Upper lobe of right lung (tissue), 1 donor: ENCODE measurements at regions not wholly inside any gene's neighbourhood (a gene's known extent, or its start where the extent isn't known, plus 50 kb on each side); places are given as distances from the start of the nearest gene placed in this dataset.

Experiments used
- ATAC-seq: fragments of 200-7000 bp; cut with Tn5 transposase; one replicate; pipeline ENCODE4 v1.9.1; 2020; ENCODE audit warnings: mild to moderate bottlenecking, moderate library complexity
- DNase-seq: peaks from one replicate; pipeline ENCODE4 v3.0.0-alpha.2; 2020
- H3K27ac ChIP-seq: fragments of 200-600 bp; one replicate; pipeline ENCODE4 v1.8.0; 2022
- H3K27me3 ChIP-seq: fragments of 200-600 bp; one replicate; pipeline ENCODE4 v1.8.0; 2022; ENCODE audit warnings: mild to moderate bottlenecking
- H3K36me3 ChIP-seq: fragments of 200-600 bp; one replicate; pipeline ENCODE4 v1.8.0; 2022
- H3K4me1 ChIP-seq: fragments of 200-600 bp; one replicate; pipeline ENCODE4 v1.8.0; 2022
- H3K4me3 ChIP-seq: fragments of 200-600 bp; one replicate; pipeline ENCODE4 v1.8.0; 2022; ENCODE audit warnings: mild to moderate bottlenecking
- H3K9me3 ChIP-seq: fragments of 200-600 bp; one replicate; pipeline ENCODE4 v1.8.0; 2022
- intact Hi-C: fragments of 100-400 bp; cut with DNase I; formaldehyde crosslinking; loops from one replicate; pipeline ENCODE4 v1.11.0; 2022
- TF ChIP-seq, protein P1 (sequence below): fragments of 200-600 bp; IDR thresholded peaks from one replicate; pipeline ENCODE4 v1.8.0; 2022; ENCODE audit warnings: antibody characterized with exemption
- donor health status: DM: no; HTN: yes; CAD: no; lungs with severe emphysema.

DNA sequence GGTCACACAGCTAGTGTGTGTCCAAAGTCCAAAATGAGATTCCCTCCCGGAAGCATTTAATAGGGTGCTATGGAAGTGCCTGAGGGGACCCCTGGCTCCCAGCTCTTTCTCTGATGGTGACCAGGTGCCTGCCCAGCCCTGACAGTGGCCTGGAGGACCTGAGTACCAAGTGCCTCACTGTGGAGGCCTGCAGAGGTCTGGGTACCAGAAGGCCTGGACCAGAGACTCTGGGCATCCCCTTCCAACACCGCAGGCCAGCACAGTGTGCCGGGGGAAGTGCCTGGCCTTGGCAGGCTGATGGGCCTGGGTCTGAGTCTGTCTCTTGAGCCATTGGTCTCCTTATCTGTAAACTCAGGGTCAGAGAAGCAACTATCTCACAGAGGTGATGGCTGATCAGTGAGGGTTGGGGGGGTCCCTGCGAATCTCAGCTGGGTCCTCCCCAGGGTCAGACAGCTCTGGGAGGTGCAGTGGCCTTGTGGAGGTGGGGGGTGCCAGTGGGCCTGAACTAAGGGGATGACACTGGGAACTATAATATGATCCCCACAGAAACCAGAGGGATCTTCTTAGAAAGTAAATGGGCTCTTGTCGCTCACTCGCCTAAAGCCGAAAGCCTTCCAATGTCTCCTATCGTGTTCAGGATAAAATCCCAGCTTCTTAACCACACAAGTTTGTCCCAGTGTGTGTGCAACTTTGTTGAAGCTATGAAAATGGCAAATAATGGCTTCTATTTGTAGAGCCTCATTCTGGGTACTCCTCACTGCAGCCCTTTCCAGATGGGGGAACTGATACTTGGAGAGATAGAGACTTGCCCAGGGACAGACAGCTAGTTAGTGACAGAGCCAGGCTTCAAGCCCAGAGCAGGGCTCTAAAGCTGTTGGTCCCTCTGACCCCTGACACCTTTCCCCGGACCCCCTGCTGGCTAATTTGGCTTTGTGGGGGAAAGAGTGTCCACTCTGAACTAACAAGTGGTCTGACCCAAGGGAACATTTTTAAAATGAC lies 225.1 kb downstream of the TFCP2L1 start:
- TF ChIP-seq, protein P1, sequence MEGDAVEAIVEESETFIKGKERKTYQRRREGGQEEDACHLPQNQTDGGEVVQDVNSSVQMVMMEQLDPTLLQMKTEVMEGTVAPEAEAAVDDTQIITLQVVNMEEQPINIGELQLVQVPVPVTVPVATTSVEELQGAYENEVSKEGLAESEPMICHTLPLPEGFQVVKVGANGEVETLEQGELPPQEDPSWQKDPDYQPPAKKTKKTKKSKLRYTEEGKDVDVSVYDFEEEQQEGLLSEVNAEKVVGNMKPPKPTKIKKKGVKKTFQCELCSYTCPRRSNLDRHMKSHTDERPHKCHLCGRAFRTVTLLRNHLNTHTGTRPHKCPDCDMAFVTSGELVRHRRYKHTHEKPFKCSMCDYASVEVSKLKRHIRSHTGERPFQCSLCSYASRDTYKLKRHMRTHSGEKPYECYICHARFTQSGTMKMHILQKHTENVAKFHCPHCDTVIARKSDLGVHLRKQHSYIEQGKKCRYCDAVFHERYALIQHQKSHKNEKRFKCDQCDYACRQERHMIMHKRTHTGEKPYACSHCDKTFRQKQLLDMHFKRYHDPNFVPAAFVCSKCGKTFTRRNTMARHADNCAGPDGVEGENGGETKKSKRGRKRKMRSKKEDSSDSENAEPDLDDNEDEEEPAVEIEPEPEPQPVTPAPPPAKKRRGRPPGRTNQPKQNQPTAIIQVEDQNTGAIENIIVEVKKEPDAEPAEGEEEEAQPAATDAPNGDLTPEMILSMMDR: no peak
- no peak overlapping the region for H3K27ac ChIP-seq
- no peaks in the 10 kb centered on the region for H3K4me1 ChIP-seq
- no peaks in the 10 kb centered on the region for H3K36me3 ChIP-seq
- H3K27me3 ChIP-seq: peaks cover 20% of the 10 kb centered on the region
- H3K4me3 ChIP-seq: no peak overlapping the region
- DNase-seq: no peak
- H3K9me3 ChIP-seq: no peaks in the 10 kb centered on the region
- no peak for ATAC-seq
- intact Hi-C loops: no loop called here

DNA sequence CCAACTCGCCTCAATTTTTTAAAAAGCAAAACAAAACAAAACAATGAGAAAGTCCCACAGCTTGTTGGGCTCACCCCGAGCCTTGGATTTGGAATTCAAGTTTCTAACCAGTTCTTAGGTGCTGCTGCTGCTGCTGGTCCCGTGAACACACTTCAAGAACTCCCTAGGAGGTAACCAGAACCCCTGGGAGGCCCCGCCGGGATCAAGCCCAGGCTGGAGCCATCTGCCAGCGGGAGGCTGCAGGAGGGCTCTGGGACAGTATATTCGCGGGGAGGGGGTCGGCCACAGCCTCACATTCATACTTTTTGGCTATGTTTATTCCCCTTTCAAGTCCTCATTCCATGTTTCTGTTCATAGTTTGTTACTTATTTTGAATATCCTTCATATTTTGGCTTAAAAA lies 223.4 kb downstream of the TFCP2L1 start:
- ATAC-seq: no peak
- no peak overlapping the region for H3K4me3 ChIP-seq
- H3K4me1 ChIP-seq: no peaks in the 10 kb centered on the region
- no peaks in the 10 kb centered on the region for H3K36me3 ChIP-seq
- TF ChIP-seq, protein P1: no peak
- no peaks in the 10 kb centered on the region for H3K9me3 ChIP-seq
- intact Hi-C loops: no loop called here
- H3K27me3 ChIP-seq: peaks cover 23% of the 10 kb centered on the region
- H3K27ac ChIP-seq: no peak overlapping the region
- DNase-seq: no peak

- H3K36me3 ChIP-seq: no peaks in the 10 kb centered on the region
- no peak overlapping the region for H3K4me3 ChIP-seq
- no peaks in the 10 kb centered on the region for H3K9me3 ChIP-seq
- peaks cover 23% of the 10 kb centered on the region for H3K27me3 ChIP-seq
- DNase-seq (no peak), ATAC-seq (no peak)
- intact Hi-C loops: no loop called here
- no peaks in the 10 kb centered on the region for H3K4me1 ChIP-seq
- TF ChIP-seq, protein P1: no peak
- H3K27ac ChIP-seq: no peak overlapping the region
These were observed 221.5 kb downstream of the TFCP2L1 start for GRCh38 chr2:121063471-121063870.

- Histone ChIP-seq H3K4me1 (no peaks in the 10 kb centered on the region), H3K4me3 (no peak overlapping the region), H3K36me3 (no peaks in the 10 kb centered on the region), H3K9me3 (no peaks in the 10 kb centered on the region), H3K27me3 (peaks cover 23% of the 10 kb centered on the region), H3K27ac (no peak overlapping the region)
- no peak for DNase-seq
- TF ChIP-seq, protein P1: no peak
- ATAC-seq: no peak
- intact Hi-C loops: no loop called here
These were observed 220.8 kb downstream of the TFCP2L1 start for GRCh38 chr2:121064186-121064585.

- Histone ChIP-seq H3K27me3 (peaks cover 25% of the 10 kb centered on the region), H3K4me3 (no peak overlapping the region), H3K27ac (no peak overlapping the region), H3K4me1 (no peaks in the 10 kb centered on the region), H3K36me3 (no peaks in the 10 kb centered on the region), H3K9me3 (no peaks in the 10 kb centered on the region)
- no peak for DNase-seq
- TF ChIP-seq, protein P1: no peak
- intact Hi-C loops: no loop called here
- no peak for ATAC-seq
These were observed 219.8 kb downstream of the TFCP2L1 start for GRCh38 chr2:121065239-121065638.
